ENCODE measurements at regions not wholly inside any gene's neighbourhood (a gene's known extent, or its start where the extent isn't known, plus 50 kb on each side); places are given as distances from the start of the nearest gene placed in this dataset.
"Not testable (repeated sequence)": the region's sequence is repeated elsewhere in the genome, so short reads cannot be mapped to it uniquely, and the experiment has no call there.

DNA sequence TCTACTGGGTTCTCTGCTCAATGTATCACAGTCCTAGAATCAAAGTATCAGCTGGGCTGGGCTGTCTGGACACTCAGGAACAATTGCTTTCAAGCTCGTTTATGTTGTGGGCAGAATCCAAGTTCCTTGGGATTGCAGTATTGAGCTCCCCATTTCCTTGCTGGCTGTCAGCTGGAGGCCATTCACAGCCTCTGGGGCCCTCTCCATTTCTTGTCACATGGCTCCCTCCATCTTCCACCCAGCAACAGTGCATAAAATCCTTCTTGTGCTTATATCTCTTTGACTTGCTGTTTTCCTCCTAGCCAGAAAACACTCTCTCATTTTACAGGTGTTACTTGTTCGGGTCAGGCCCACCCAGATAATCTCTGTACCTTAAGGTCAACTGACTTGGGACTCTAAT, 363.5 kb downstream of the IGSF11 start:
- no peak for DNase-seq

DNA sequence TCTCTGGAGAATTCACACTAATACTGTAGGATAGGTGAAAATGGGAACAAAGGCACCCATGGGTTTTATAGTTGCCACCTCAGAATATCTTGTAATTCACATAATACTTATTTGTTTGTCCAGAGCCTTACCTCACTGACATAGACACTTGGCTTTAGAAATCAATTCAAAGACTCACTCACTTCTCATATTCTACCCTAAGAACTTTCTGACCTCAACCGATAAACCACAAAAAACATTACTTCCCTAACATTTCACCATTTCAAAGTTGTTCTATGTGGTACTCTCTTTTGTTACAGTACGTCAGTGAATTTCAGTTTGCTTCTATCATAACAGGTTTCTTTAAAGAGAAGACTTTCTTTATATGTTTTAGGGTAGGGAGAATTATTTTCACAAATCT, 359.3 kb downstream of the IGSF11 start:
- no peak for DNase-seq

DNA sequence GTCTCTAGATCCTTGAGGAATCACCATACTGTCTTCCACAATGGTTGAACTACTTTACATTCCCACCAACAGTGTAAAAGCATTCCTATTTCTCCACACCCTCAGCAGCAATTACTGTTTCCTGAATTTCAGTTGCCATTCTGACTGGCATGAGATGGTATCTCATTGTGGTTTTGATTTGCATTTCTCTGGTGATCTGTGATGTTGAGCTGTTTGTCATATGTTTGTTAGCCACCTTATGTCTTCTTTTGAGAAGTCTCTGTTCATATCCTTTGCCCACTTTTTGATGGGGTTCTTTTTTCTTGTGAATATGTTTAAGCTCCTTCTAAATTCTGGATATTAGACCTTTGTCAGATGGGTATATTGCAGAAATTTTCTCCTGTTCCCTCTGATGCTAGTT, 356.0 kb downstream of the IGSF11 start:
- DNase-seq: not testable (repeated sequence)

DNA sequence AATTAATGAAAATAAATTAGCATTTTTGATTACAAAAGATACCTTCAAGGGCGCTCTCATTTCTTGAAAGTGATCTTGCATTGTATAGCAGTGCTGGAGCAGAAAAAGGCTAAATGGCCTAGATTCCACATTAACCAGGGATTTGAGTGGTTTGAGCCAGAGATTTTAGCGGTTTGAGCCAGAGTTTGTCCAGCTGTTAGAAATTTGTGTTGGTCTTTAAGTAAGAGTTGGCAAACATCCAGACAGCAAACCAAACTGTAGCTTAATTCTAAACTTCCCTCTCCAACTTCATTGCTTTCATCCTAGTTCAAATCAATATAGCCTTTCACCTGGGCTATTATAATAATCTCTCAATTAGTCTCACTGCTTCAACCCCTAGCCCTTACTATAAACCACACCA, 351.7 kb downstream of the IGSF11 start:
- no peak for DNase-seq

DNA sequence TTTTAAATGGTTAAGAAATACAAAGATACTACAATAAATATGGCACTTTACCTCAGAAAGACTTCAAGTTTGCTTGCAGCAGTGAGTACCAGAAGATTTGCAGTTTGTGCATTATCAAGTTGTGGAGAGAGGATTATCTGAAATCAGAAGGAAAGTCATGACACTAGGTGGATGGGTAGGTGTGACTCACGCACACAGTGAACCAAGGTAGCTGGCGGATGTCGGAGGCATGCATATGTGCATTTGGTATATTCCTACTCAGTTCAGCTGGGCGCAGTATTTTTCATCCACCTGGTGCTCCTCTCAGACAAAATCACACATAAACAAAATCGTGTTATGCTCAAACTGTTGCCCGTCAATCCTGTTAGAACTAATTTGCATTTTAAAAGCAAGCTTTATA, 351.0 kb downstream of the IGSF11 start:
- no peak for DNase-seq

DNA sequence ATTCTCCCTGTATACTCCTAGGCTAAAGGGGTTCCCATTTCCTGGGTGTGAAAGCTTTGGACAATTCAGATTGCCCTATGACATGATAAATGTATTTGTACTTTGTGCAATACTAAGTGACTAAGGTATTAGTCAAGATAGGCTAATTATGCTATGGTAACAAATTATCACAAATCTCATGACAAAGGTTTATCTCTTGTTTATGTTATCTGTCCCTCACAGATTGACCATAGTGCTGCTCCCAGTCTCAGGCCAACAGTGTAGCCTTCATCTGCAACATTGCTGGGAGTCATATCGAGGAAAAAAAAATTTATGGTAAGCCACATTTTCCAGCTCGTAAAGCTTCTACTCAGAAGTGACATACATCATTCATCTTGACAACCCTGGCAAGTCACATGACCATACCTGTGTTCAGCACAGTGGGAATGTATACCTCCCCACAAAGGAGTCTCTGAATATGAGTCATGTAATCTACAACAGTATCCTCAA, 346.2 kb downstream of the IGSF11 start:
- DNase-seq: no peak

DNA sequence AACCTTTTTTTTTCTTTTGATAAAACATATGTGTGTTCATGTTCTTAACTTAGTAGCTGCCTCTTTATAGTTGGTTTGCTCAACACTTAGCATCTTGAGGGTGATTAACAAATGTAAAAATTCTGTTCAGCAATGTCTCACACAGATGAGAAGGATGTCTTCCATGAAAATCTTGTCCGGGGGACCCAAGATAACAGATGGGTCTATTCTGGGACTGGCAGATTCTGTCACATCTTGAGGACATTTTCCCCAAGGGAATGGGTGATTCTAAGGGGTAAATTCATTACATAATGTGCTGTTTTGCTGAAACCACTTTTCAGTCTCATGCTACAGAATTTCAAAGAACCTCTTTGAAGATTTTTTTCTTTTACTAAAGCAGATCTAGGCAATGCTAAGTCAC, 342.2 kb downstream of the IGSF11 start:
- DNase-seq: no peak

DNA sequence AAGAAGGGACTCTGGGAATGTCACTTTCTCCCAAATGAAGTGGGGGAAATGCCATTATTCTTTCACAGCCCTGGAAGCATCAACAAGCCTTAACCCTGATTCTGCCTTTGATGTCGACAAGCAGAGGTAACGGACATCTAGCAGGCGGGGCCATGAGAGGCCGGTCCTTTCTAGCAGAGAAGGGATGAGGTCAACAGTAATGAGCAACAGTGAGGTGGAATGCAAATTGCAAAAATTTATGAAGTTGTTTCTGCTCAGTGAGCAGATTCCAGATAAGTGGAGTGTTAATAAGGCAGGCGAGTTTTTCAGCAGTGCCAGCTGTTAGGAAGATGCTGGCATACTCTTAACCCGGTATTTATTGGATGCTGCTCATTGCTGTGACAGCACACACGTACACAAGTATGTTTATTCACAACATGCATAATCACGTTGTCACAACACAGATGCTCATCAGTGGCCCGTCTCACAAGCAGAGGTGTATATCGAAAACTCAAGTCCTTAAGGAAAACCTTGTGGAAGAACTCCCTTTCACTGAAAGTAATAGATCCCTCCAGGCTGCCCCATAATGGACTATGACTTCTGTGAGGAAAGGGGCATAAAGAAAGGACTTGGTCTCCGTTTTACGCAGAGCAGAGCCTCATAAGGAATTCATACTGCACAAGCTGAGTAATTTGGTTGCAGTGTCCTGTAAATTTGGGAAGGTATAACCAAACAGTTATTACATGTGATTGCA, 329.0 kb downstream of the IGSF11 start:
- DNase-seq: no peak

DNA sequence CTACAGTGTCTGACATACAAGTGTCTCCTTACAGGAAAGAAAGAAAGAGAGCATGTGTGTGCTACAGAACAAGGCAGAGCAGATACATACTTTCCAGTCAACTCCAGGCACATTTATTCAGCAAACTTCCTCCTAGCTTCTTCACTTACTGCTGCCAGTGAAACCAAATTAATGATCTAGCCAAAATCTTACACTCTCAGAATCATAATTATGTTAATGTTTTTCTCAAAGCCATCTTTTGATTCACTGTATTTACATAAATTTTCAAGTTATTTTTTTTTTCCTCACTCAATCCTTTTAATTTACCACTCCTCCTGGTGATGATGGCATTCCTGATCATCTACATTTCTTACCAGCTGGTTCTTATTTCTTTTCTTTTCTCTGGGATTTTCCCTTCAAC, 326.7 kb downstream of the IGSF11 start:
- DNase-seq: no peak

DNA sequence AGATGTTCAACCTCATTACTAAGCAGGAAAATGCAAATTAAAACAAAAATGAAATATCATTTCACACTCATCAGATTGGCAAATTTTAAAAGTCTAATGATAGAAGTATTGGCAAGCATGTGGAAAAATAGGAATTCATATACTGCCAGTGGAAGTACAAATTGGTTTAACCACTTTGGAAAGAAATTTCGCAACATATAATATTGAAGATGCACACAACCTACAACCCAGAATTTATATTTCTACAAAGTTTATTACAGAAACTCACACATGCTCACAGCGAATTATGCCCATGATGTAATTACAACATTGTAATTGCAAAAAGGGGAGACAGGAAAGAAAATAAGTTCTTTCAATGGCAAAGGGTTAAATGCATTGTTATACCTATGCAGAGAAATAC, 324.1 kb downstream of the IGSF11 start:
- no peak for DNase-seq

DNA sequence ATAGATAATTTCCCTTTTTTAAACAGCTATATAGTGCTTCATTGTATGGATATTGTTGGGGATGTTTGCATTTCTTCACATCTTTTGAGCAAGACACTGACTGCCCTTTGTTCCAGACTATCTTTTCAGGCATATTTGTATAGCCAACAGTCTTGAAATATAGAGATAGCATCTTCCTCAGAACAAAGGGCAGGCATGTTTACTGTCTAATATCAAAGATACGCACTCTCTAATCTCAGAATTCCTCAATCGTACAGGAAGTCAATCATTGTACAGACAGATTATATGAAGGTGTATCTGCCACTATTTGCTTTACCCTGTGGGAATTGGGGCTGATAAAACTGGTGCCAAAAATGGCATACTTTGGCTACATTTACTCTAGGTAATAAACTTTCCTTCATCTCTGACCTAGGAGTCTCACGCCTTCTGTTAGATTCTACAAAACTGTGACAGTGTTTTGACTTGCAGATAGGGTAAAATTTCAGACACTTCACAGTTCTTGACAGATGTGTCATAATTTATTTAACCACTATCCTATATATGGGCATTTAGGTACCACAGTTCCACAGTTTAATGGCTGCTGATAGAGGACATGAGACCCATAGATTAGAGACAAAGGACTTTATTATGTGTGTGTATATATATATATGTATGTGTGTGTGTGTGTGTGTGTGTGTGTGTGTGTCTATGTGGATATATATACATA, 321.0 kb downstream of the IGSF11 start:
- no peak for DNase-seq

DNA sequence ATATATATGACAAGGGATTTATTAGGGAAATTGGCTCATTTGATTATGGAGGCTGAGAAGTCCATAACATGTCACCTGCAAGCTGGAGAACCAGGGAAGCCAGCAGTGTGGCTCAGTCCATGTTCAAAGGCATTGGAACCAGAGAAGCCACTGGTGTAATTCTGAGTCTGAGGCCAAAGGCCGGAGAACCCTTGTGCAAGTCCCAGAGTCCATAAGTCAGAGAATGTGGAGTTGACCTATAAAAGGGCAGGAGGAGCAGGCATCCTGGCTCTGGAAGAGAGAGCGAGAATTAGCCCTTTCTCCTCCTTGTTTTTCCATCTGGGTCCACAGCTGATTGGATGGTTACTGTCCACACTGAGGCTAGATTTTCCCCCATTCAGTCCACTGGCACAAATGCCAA, 319.8 kb downstream of the IGSF11 start:
- DNase-seq: no peak

DNA sequence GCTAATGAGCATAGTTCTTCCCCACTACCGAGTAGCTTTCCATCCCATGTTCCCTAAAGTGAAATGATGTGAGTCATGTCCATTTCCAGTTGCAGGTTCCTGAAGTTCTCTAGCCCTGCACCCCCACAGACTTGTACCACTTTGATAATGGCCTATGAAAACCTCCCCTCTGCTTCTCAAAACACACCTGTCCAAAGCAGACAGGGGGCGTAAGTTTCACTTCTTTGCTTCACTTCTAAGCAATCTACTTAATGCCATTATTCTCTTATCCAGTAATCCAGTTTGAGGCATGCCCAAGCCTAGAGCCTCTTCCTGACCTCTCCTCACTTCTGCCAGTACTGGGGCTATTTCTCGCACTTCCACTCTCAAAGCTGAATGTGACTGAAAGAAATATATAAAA, 305.1 kb downstream of the IGSF11 start:
- DNase-seq: no peak

DNA sequence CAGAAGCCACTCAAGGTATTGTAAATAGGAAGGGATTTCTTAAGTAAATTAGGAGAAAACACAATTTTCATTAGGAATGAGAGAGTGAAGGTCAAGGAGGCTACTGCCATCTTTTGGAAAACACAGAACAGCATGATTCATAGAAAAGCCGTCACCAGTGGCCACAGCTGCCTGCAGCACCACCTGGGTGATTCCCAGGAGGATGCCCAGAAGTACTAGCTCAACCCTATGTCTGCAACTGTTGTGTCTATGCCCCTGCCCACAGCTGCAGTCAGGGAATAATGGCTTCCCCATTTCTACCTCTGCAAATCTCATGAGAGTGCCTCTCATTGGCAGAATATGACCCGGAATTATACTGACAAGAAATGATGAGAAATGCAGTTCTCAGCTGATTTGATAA, 300.0 kb downstream of the IGSF11 start:
- DNase-seq: no peak

DNA sequence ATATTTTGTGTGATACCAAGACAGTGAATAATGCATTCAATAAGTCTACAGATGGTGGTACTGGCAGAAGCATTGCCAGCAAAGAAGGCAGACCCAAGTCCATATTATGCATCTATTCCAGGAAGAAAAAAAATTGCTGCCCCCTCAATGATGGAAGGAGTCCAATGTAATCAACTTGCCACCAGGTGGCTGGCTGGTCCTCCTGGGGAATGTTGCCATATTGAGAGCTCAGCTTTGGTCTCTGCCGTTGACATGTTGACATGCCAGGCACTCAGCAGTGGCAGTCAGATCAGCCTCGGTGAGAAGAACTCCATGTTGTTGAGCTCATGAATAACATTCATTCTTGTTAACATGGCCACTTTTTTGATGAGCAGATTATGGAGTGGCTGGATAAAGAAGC, 298.5 kb downstream of the IGSF11 start:
- no peak for DNase-seq

DNA sequence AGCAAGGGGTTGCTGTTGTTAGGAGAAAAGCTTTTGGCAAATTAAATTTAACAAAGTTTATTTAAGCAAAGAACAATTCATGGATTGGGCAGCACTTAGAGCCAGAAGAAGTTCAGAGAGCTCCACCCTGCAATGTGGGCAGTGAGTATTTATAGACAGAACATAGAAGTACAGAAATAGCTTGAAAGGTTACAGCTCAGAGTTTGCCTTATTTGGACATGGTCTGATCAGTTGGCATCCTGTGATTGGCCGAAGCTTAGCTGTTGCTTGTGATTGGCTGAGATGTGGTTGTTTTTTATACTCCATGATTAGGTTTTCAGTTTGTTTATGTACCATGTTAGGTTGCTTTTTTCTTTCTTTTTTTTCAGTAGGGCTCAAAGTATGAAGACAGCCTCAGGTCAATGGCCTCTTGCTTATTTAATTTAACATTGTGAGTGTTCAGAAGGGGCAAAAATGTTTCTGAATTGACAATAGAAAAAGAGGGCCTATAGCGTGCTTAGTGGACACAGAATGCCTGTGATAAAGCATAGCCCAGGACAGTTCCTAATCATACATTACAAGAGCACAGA, 293.8 kb downstream of the IGSF11 start:
- no peak for DNase-seq

DNA sequence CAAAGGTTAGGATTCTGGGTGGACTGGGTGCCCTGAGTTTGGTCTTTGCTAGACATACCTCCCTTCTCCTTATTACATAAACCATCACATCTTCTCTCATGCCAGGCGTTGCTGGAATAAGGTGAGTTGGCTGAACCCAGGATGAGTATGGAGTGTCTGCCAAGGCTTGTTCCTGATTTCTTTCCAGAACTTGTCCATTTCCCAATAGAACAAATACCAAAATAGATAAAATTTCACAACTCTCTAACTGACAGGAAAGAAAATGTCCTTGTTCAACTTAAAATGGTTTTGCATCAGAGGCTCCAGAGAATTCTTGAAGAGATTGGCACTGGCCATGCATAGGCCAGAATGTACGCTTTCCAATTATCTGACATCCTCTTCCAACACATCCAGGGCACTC, 291.9 kb downstream of the IGSF11 start:
- no peak for DNase-seq

DNA sequence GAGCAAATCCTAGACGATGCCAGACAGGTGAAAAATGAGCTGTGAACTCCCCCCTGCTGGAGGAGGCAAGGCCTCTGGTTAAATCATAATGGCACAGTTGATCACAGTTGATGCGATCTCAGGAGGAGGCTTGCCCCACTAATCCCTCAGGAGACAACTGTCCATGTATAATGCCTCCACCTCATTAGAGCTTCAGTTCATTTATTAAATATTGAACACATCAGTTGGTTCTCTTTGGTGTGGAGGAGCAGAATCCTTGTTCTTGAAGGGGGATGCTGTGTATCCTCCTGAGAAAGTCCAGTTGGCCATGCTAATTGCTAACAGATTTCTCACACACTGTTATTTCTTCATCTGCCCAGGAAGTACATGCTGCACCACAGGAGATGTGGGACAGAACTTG, 290.5 kb downstream of the IGSF11 start:
- DNase-seq: no peak

DNA sequence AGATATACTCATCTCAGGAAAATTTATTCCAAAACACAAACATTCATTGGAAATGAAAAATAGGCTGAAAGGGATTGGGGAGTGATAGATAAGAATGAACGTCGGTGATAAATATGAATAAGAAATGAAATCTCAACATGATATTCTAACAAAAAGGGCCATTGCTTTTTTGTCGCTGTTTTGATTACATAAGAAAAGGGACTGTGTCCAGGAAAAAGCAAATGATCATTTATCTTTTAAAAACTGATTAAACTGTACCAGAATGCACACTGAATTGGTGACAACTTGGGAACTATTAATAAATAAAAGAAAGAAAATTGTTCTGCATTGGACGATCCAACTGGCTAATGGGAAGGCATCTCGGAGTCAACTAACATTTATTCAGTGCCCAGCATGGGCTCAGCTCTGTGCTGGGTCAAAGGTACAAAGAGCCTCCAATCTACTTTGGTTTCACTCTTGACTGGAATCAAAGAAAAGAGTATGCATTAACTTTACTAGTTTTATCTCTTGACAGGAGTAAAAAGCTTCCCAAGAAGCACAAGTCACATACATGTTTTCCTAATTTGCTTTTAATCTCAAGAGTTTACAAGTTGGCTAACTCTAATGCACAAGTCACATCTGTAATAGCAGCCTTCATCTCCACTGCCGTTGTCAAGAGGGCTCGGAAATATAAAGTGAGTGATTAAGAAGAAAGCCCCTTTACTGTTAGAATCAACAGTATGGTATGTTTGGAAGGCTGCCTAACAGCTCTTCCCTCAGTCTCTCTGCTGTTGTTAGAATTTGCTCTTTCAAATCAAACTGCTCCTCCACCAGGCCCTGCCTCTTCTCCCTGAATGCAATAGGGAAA, 280.0 kb downstream of the IGSF11 start:
- DNase-seq: no peak

DNA sequence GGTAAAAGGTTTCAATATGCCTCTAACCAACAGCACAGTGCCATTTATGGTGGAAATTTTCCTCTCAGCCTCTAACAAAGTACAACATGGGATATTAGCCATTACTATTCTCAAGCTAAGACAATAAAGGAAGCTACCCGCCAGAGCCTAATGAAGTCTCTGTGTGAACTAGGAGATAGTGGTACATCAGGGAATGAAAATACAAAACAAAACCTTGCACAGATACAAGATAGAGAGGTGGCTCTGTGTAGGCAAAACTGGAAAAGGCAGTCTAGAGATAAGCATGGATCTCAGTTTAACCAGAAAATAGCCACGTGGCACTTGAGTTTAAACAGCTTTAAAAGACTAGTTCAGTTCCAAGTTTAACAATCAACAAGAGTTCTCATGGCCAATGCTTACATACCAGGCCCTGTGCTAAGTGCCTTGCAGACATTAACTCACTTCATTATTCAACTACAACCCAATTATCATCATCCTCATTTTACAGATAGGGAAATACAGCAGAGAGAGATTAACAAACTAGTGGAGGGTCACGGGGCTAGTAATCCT, 279.3 kb downstream of the IGSF11 start:
- DNase-seq: no peak

DNA sequence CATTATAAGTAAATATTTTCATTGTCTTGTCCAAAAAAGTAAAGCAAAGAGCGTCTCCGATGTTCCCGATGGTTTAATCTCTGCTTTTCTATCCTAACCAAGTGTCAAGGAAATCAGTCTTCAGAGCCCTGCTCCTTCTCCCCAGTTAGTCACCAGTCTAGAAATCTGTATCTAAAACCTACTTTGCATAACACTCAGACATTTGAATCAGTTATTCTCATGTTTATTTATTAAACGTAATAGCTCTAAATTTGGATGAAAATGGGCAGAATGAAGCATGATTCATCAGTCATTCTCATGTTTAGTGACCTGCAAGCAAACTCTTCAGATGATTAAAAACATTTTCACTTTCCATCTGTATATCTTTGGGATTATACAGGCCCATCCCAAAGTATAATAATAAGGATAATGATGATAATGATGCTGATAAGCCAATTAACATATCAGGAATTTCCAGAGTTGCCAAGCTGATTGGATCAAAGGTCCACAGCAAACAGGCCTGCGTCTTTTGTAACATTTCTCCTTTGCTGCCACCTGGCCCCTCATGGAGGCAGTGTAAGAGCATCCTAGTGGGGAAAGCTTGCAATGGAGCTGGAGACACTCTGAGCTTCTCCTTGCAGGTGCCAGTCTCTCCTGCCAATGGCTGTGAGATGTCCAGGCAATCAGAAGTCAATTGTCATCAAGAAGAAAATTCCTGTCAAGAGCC, 273.9 kb downstream of the IGSF11 start:
- no peak for DNase-seq

DNA sequence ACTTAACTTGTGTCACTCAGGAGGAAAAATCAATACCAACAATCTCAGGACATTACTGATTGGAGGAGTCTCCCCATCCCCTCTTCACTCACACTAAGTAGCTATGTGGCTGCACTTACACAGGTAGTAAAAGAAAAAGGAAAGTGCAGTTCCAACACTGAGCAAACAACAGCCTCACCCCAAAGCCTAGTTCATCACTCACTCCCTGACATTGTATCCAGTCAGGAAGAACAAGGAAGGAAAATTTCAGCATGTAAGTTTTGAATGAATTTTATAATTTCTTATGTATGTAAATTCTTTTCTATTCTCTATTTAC, 273.4 kb downstream of the IGSF11 start:
- no peak for DNase-seq
